ENCODE measurements at regions not wholly inside any gene's neighbourhood (a gene's known extent, or its start where the extent isn't known, plus 50 kb on each side); places are given as distances from the start of the nearest gene placed in this dataset.

DNA sequence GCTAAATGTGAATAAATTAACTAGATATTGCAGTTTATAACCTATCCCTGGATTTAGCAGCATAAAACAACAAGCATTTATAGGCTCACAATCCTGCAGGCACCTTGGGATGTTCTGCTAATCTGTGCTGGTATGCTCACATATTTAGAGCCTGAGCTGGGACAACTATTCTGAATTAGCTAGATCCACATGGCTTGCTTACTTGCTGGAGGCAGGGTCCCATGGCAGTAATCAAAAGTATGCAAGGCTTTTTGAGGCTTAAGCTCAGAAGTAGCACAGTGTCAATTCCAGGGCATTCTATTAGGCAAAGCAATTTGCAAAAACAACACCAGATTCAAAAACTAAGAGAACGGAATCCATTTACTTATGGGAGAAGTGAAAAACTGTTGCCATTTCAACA, 745.0 kb upstream of the ACO1 start:
- no peak for TF ChIP-seq POLR2A (IDR thresholded peaks at IDR 0.05)
- TF ChIP-seq, protein P1, sequence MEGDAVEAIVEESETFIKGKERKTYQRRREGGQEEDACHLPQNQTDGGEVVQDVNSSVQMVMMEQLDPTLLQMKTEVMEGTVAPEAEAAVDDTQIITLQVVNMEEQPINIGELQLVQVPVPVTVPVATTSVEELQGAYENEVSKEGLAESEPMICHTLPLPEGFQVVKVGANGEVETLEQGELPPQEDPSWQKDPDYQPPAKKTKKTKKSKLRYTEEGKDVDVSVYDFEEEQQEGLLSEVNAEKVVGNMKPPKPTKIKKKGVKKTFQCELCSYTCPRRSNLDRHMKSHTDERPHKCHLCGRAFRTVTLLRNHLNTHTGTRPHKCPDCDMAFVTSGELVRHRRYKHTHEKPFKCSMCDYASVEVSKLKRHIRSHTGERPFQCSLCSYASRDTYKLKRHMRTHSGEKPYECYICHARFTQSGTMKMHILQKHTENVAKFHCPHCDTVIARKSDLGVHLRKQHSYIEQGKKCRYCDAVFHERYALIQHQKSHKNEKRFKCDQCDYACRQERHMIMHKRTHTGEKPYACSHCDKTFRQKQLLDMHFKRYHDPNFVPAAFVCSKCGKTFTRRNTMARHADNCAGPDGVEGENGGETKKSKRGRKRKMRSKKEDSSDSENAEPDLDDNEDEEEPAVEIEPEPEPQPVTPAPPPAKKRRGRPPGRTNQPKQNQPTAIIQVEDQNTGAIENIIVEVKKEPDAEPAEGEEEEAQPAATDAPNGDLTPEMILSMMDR (IDR thresholded peaks at IDR 0.05): no peak

Data from lower leg skin (tissue), 3 donors.